OCI-LY7 (cell line): ENCODE measurements at regions not wholly inside any gene's neighbourhood (a gene's known extent, or its start where the extent isn't known, plus 50 kb on each side); places are given as distances from the start of the nearest gene placed in this dataset.

Source experiments
- BruUV-seq: library from RNA; stranded (reverse); fragments of 400-500 nt; replicated peaks from 2 replicates; lab custom pipeline; 2021; lab: Mats Ljungman, UMichigan
- CTCF ChIA-PET: fragments of 300-600 bp; sonication (Branson Sonifier 250); formaldehyde crosslinking; loops from one replicate; lab custom pipeline; 2022; ENCODE audit warnings: antibody characterized with exemption; ENCODE audit not compliant: unreplicated experiment; lab: Charles Lee
- POLR2A ChIA-PET: fragments of 300-600 bp; sonication (Branson Sonifier 250); formaldehyde crosslinking; loops from one replicate; lab custom pipeline; 2022; ENCODE audit warnings: antibody characterized with exemption; lab: Charles Lee
- DNase-seq: peaks from one replicate; pipeline ENCODE4 v3.0.0-alpha.2; 2015; ENCODE audit warnings: low spot score
- H2AFZ ChIP-seq: fragments of 200-600 bp; sonication (generic), shearing (Covaris generic); 2 replicates; pipeline ENCODE4 v1.6.1; 2014; ENCODE audit warnings: mild to moderate bottlenecking, antibody characterized with exemption, low read length, moderate library complexity
- H3K27ac ChIP-seq: fragments of 200-600 bp; sonication (generic); 2 replicates; pipeline ENCODE4 v1.5.1; 2014; ENCODE audit warnings: mixed run types, low read depth, mild to moderate bottlenecking, moderate library complexity, low read length, inconsistent platforms; ENCODE audit not compliant: poor library complexity, severe bottlenecking
- H3K36me3 ChIP-seq: fragments of 200-600 bp; sonication (generic); 2 replicates; pipeline ENCODE4 v1.6.1; 2014; ENCODE audit warnings: mild to moderate bottlenecking, antibody characterized with exemption, low read length, moderate library complexity, mixed read lengths; ENCODE audit not compliant: insufficient read depth
- H3K4me1 ChIP-seq: fragments of 200-600 bp; sonication (generic); 2 replicates; pipeline ENCODE4 v1.5.1; 2014; ENCODE audit warnings: mild to moderate bottlenecking, low read length; ENCODE audit not compliant: insufficient read depth, poor library complexity, severe bottlenecking
- H3K4me2 ChIP-seq: fragments of 200-600 bp; sonication (generic); 2 replicates; pipeline ENCODE4 v1.6.1; 2014; ENCODE audit warnings: mild to moderate bottlenecking, low read length
- H3K4me3 ChIP-seq: fragments of 200-600 bp; sonication (generic); 2 replicates; pipeline ENCODE4 v1.5.1; 2014; ENCODE audit warnings: mild to moderate bottlenecking, low read depth, low read length; ENCODE audit not compliant: poor library complexity, severe bottlenecking
- H3K79me2 ChIP-seq: fragments of 200-600 bp; sonication (generic); 2 replicates; pipeline ENCODE4 v1.6.1; 2016; ENCODE audit warnings: low read depth, mild to moderate bottlenecking, low read length, moderate library complexity, mixed read lengths; ENCODE audit not compliant: insufficient read depth
- H3K9me2 ChIP-seq: fragments of 200-600 bp; sonication (generic); 2 replicates; pipeline ENCODE4 v1.6.1; 2016; ENCODE audit warnings: mild to moderate bottlenecking, low read length, mixed read lengths; ENCODE audit not compliant: insufficient read depth
- H3K9me3 ChIP-seq: fragments of 200-600 bp; sonication (generic); 2 replicates; pipeline ENCODE4 v1.6.1; 2014; ENCODE audit warnings: mild to moderate bottlenecking, mixed run types, low read length, mixed read lengths
- H4K20me1 ChIP-seq: fragments of 200-600 bp; sonication (generic); 2 replicates; pipeline ENCODE4 v1.6.1; 2014; ENCODE audit warnings: mild to moderate bottlenecking, antibody characterized with exemption, low read length, moderate library complexity, mixed read lengths; ENCODE audit not compliant: insufficient read depth
- EZH2phosphoT487 ChIP-seq: fragments of 200-600 bp; sonication (generic); IDR thresholded peaks from 2 replicates; pipeline ENCODE4 v1.6.1; 2018; ENCODE audit warnings: low read depth, borderline replicate concordance, mild to moderate bottlenecking, mixed run types, antibody characterized with exemption, low read length, moderate library complexity, mixed read lengths
- intact Hi-C: fragments of 100-400 bp; cut with micrococcal nuclease; formaldehyde crosslinking; loops from one replicate; pipeline ENCODE4 v1.10.0; 2022; ENCODE audit not compliant: unreplicated experiment
- TF ChIP-seq, protein P1 (sequence below): fragments of 200-600 bp; sonication (generic); conservative IDR thresholded peaks from 2 replicates; pipeline ENCODE4 v1.5.1; 2014; ENCODE audit warnings: mild to moderate bottlenecking, antibody characterized with exemption, low read length, moderate library complexity, mixed read lengths

DNA sequence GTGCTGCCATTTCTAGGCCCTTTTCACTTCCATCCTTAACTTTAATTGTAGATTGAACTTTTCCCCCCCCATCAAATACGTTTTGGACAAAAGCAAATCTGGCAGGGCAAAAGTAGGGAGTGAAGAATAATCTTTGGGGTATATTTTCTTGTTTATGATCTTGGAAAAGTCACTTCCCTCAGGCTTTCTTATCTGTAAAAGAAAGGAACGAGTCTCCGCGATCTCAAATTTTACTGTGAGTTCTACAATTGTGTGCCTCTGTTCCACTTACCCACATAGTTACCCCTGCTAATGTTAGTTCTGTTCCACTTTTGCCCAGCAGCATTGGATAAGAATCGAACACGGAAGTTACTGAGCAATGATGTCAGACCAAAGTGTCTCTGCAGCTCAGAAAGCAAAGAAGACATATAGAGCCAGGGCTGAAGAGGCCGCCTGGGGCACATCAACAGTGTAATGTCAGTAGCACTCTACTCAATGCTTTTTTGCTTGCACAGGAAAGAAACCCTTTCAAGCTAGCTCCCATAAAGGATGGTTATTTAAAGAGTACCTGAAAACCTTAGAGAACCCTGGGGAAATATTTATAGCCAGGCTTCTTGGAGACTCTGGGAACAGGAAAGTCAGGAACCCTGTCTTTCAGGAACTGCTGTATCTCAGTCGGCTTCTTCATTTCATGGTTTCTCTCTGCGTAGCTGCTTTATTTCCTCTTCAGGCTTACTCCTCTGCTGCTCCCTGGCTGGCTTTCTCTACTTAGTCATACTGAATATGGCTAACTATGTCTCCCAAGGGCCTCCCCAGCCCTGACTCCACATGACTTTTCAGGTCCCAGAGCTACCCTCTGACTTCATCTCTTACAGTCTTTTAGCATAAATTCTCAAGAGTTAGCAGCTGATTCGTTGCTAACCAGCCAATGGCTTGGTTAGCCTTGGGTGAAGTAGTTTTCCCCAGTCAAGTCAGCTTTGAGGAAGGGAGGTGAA, 123.7 kb upstream of the FAM3C start:
- POLR2A ChIA-PET: no interaction called here
- no peak overlapping the region for H2AFZ ChIP-seq
- CTCF ChIA-PET: no interaction called here
- no peak overlapping the region for H3K27ac ChIP-seq
- no peaks in the 10 kb centered on the region for H3K36me3 ChIP-seq
- no peak for DNase-seq
- H3K9me3 ChIP-seq: no peaks in the 10 kb centered on the region
- intact Hi-C loops: no loop called here
- H4K20me1 ChIP-seq: no peaks in the 10 kb centered on the region
- no peaks in the 10 kb centered on the region for H3K4me1 ChIP-seq
- H3K4me3 ChIP-seq: no peak overlapping the region
- no peak for TF ChIP-seq EZH2phosphoT487
- TF ChIP-seq, protein P1, sequence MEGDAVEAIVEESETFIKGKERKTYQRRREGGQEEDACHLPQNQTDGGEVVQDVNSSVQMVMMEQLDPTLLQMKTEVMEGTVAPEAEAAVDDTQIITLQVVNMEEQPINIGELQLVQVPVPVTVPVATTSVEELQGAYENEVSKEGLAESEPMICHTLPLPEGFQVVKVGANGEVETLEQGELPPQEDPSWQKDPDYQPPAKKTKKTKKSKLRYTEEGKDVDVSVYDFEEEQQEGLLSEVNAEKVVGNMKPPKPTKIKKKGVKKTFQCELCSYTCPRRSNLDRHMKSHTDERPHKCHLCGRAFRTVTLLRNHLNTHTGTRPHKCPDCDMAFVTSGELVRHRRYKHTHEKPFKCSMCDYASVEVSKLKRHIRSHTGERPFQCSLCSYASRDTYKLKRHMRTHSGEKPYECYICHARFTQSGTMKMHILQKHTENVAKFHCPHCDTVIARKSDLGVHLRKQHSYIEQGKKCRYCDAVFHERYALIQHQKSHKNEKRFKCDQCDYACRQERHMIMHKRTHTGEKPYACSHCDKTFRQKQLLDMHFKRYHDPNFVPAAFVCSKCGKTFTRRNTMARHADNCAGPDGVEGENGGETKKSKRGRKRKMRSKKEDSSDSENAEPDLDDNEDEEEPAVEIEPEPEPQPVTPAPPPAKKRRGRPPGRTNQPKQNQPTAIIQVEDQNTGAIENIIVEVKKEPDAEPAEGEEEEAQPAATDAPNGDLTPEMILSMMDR: no peak
- H3K4me2 ChIP-seq: no peak overlapping the region
- H3K79me2 ChIP-seq: no peaks in the 10 kb centered on the region
- no peaks in the 10 kb centered on the region for H3K9me2 ChIP-seq
- no TSS peak for BruUV-seq

DNA sequence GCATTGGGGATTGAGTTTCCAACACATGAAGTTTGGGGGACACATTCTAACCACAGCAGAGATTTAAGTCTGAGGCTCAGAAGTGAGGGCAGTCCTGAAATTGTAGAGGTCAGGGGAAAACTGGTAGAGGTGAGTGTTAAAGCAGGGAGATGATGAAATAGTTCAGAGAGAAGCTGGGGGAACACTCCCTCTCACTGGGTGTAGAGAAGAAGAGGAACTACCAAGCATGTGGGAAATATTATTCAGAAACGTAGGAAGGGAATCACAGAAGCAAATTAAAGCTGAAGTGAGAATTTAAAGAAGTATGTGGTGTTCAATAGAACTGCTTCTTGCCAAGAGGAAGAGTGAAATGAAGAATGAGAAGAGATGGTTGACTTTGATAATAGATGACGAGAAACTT, 121.5 kb upstream of the FAM3C start:
- H3K4me1 ChIP-seq: no peaks in the 10 kb centered on the region
- no peak for DNase-seq
- POLR2A ChIA-PET: no interaction called here
- H3K9me2 ChIP-seq: no peaks in the 10 kb centered on the region
- TF ChIP-seq, protein P1: no peak
- TF ChIP-seq EZH2phosphoT487: no peak
- no peaks in the 10 kb centered on the region for H3K36me3 ChIP-seq
- H3K79me2 ChIP-seq: no peaks in the 10 kb centered on the region
- intact Hi-C loops: no loop called here
- H2AFZ ChIP-seq: no peak overlapping the region
- H3K4me2 ChIP-seq: no peak overlapping the region
- no peak overlapping the region for H3K4me3 ChIP-seq
- H3K27ac ChIP-seq: no peak overlapping the region
- CTCF ChIA-PET: no interaction called here
- H3K9me3 ChIP-seq: no peaks in the 10 kb centered on the region
- H4K20me1 ChIP-seq: no peaks in the 10 kb centered on the region
- BruUV-seq: no TSS peak

DNA sequence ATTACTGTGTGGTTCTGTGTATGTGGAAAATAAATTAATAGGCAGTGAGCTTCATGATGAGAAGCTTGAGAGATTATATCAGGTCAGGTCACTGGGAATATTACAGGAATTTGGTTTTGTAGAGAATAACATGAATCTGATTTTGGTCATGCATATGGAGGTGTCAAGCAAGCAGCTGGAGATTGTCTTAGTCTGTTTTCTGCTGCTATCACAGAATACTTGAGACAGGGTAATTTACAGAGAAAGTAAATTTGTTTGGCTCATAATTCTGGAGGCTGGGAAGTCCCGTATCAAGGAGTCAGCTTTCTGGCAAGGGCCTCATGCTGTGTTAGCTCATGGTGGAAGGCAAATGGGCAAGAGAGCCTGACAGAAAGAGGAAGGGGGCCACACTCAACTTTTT, 120.7 kb upstream of the FAM3C start:
- BruUV-seq: no TSS peak
- no peaks in the 10 kb centered on the region for H3K9me2 ChIP-seq
- no peak overlapping the region for H3K27ac ChIP-seq
- intact Hi-C loops: no loop called here
- TF ChIP-seq, protein P1: no peak
- TF ChIP-seq EZH2phosphoT487: no peak
- no peak overlapping the region for H3K4me3 ChIP-seq
- no peaks in the 10 kb centered on the region for H3K9me3 ChIP-seq
- H3K4me2 ChIP-seq: no peak overlapping the region
- H4K20me1 ChIP-seq: no peaks in the 10 kb centered on the region
- CTCF ChIA-PET: no interaction called here
- H3K36me3 ChIP-seq: no peaks in the 10 kb centered on the region
- POLR2A ChIA-PET: interaction anchor here (0.5 to 0.8 kb wide), 2 partner anchors 10 to 134 kb away, joined by 4 read pairs; no protein-coding TSS in a partner anchor
- no peaks in the 10 kb centered on the region for H3K79me2 ChIP-seq
- no peak overlapping the region for H2AFZ ChIP-seq
- no peak for DNase-seq
- H3K4me1 ChIP-seq: no peaks in the 10 kb centered on the region
